ENCODE measurements at regions not wholly inside any gene's neighbourhood (a gene's known extent, or its start where the extent isn't known, plus 50 kb on each side); places are given as distances from the start of the nearest gene placed in this dataset.
"Not testable (repeated sequence)": the region's sequence is repeated elsewhere in the genome, so short reads cannot be mapped to it uniquely, and the experiment has no call there.

DNA sequence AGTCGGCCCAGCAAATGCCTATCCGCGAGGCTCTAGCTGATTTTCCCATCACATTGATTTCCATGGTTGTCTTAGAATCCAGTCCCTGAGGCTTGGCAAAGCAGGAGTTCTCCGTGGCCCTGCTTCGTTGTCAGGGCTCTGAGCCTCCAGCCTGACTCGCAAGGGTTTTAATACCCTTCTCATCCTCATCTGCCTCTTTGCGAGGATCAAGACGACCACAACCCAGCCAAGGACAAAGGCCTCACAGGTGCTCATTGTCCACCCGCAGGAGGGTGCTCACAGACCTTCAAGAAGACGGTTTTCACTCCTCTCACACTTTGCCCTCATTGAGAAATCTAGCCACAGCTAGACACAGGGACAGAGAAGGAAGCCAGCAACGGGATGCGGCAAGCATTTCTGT lies 610.8 kb downstream of the KCNJ18 start:
- H3K4me3 ChIP-seq (replicated peaks in 1 of 2; ENCODE audit: low read depth in 2 of 2, low read length in 2 of 2): no peak overlapping the region
- TF ChIP-seq, protein P1, sequence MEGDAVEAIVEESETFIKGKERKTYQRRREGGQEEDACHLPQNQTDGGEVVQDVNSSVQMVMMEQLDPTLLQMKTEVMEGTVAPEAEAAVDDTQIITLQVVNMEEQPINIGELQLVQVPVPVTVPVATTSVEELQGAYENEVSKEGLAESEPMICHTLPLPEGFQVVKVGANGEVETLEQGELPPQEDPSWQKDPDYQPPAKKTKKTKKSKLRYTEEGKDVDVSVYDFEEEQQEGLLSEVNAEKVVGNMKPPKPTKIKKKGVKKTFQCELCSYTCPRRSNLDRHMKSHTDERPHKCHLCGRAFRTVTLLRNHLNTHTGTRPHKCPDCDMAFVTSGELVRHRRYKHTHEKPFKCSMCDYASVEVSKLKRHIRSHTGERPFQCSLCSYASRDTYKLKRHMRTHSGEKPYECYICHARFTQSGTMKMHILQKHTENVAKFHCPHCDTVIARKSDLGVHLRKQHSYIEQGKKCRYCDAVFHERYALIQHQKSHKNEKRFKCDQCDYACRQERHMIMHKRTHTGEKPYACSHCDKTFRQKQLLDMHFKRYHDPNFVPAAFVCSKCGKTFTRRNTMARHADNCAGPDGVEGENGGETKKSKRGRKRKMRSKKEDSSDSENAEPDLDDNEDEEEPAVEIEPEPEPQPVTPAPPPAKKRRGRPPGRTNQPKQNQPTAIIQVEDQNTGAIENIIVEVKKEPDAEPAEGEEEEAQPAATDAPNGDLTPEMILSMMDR (IDR thresholded peaks at IDR 0.05; ENCODE audit: low read depth, low read length): no peak
- no peak for DNase-seq (ENCODE audit: low read depth in 2 of 2)

DNA sequence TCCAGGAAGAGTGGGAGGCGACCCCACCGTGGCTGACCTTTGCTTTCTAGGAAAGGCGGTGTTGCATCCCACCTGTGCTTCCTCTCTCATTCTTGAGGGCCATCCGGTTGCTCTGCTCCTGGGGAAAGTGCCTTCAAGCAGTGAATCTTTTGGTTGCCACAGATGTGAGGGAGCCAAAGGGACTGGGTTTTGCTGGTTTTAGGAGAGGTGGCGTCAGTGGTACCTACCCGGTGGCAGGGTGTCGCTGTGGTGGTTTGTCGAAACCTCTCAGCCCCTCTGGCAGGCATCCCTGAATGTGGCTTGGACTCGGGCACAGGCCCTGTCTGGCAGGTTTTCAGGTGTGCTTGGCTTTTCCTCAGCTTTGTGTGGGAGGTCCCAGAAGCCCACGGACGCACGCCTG lies 611.5 kb downstream of the KCNJ18 start:
- no peak overlapping the region for H3K4me3 ChIP-seq (replicated peaks in 1 of 2; ENCODE audit: low read depth in 2 of 2, low read length in 2 of 2)
- DNase-seq (ENCODE audit: low read depth in 2 of 2): no peak
- TF ChIP-seq, protein P1 (IDR thresholded peaks at IDR 0.05; ENCODE audit: low read depth, low read length): no peak

DNA sequence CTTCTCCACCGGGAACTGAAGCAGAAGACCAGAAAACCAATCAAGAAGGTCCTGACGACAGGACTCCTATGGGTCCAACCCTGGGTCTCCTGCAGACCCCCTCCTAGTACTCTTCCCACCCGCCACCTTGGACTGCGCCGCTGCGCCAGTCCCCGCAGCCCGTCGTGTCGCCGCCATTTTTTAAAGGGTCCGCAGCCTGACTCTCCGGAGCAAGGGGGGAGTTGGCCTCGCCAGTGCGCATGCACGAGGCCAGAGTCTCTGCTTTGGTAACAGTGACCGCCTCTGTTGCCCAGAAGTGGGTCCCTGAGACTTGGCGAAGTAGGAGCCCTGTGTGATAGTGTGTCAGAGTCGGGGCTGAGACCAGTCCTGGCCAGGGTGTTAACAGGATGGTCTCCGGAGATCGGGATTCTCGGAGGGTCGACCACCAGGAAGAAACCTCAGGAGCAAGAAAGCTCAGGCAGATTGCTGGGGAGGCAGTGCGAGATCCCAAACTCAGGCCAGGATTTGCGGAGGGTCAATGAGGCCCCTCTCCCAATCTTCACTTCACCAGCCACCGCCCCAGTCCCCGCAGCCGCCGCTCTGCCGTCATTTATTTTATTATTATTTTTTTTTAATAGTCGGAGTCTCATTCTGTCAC lies 612.5 kb downstream of the KCNJ18 start:
- no peak overlapping the region for H3K4me3 ChIP-seq (replicated peaks in 1 of 2; ENCODE audit: low read depth in 2 of 2, low read length in 2 of 2)
- no peak for DNase-seq (ENCODE audit: low read depth in 2 of 2)
- TF ChIP-seq, protein P1 (IDR thresholded peaks at IDR 0.05; ENCODE audit: low read depth, low read length): no peak

DNA sequence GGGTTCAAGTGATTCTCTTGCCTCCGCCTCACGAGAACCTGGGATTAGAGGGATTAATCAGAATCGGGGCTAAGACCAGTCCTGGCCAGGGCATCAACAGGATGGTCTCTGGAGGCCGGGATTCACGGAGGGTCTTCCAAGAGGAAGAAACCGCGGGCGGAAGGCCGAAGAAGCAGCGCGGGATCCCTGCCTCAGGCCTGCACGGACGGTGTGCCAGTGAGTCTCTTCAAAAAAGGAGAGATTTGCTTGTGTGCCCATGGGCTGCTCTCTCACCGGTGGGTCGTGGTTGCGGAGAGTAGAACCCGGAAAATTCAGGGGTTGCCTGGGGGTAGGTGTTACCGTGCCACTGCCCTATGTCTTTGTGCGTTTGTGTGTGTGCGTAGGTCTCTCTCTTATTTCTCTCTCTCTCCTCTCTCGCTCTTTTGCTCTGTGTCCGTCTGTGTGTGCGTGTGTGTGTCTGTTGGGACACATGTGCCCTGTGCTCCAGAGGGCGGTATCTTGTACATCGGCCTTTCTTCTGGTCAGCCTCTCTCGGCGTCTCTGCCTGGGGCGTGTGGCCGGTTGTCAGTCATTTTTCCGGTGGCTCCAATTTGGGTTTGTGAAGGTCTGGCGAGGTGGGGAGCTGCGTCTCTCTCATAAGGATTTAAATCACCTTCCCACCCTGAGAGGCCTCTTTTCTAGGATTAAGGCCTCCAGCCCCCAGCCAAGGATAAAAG lies 613.2 kb downstream of the KCNJ18 start:
- TF ChIP-seq, protein P1 (IDR thresholded peaks at IDR 0.05; ENCODE audit: low read depth, low read length): no peak
- H3K4me3 ChIP-seq (replicated peaks in 1 of 2; ENCODE audit: low read depth in 2 of 2, low read length in 2 of 2): no peak overlapping the region
- no peak for DNase-seq (ENCODE audit: low read depth in 2 of 2)

DNA sequence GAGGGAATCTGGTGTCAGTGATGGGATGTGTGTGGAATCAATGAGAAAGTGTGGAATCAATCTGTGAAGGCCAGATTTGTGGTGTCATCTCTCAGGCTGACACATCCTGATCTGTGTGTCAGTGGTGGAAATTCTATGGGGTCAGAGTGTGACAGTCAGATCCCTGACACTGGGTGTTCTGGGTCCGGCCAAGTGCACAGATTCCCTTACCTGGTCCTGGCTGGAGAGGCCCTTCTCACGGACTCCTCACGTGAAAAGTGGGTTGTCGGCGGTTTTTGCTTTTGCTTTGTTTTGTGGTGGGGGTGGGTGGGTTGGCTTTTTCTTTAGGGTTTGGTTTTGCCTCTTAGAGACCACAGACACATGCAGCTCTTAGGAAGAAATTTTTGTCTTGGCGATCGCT lies 618.0 kb downstream of the KCNJ18 start:
- H3K4me3 ChIP-seq (replicated peaks in 1 of 2; ENCODE audit: low read depth in 2 of 2, low read length in 2 of 2); DNase-seq (ENCODE audit: low read depth in 2 of 2): not testable (repeated sequence)

DNA sequence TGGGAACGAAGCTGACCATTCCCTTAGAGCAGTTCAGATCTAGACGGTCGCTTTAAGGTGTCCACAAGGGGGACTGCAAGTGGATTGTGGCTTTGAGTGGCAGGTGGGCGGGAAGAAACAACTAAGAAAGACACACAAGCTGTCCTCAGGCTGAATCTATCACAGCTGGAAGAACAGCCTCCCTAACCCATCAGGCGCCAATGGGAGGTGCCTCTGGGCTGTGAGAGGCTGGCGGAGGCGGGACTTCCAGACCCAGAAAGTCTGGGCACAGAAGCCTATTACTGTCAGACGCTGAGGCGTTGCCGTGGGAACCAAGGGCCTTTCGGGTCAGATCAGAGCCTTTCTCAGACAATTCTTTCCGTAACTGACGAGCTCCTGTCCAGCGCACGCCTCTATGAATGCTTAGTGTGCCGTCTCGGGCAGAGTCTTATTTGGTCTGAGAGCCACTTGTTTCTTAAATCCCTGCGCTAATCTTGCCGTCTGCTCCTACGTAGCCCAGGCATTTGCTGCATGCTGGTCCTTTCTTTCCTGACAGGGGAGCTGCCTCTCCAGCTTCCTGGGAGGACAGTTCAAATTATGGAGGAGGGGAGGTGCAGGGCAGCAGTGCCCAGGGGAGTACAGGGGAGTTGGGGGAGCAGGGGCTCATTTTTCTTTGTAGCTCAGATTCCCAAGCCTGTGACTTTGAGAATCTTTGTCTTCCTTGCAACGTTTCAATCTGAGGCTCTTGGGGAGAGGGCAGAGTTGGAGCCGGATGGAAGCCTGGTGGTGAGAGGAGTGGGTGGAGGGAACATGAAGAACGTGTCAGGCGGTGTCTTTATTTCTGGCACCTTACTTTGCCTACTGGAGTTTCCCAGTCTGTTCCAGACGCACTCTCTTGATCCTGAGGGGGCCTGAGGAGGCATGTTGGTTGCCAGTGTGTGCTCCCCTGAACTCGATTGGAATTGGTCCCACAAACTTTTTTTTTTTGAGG lies 618.7 kb downstream of the KCNJ18 start:
- H3K4me3 ChIP-seq (replicated peaks in 1 of 2; ENCODE audit: low read depth in 2 of 2, low read length in 2 of 2): no peak overlapping the region
- no peak for DNase-seq (ENCODE audit: low read depth in 2 of 2)
- TF ChIP-seq, protein P1 (IDR thresholded peaks at IDR 0.05; ENCODE audit: low read depth, low read length): no peak

DNA sequence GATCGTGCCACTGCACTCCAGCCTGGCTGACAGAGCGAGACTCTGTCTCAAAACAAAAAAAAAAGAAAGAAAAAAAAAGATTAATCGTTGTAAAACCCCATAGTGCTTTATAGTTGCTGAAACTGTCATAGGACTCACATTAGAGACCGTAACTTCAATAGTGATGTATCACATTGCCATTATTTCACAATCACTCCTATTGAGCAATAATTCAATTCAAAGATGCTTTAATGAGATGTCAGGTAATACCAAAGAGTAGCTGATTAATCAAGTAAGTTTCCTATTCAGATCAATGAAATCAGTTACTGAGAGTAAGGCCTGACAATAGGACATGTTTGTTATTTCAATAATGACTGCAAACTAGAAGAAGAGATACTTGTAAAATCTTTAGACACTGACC lies 628.7 kb downstream of the KCNJ18 start:
- not testable (repeated sequence) for H3K4me3 ChIP-seq (replicated peaks in 1 of 2; ENCODE audit: low read depth in 2 of 2, low read length in 2 of 2); DNase-seq (ENCODE audit: low read depth in 2 of 2)

DNA sequence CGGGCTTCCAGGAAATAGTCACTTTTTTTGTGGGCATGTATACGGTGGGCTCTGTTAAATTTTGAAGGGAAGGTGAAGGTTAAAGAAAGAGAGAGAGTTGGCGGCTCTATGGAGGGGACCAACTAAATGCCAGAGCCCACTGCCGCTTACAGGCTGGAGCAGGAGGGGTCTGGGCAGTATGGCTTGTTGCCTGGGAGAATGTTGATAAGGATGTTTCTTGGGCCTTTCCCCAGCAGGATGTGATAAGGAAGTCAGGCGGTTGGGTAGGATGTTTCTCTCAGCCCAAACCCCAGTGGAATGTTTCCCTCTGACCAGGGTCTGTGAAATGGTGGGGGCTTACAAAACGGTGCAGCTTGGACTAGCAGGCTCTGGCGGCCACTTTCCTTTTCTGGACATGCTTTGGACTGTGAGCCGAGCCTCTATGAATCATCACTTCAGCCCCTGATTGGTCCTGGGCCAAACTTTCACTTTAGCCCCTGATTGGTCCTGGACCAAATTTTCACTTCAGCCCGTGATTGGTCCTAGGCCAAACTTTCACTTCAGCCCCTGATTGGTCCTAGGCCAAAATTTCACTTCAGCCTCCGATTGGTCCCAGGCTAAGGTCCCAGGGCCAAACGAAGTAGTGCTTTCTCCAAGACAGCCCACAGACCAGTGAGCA lies 630.7 kb downstream of the KCNJ18 start:
- DNase-seq (ENCODE audit: low read depth in 2 of 2); H3K4me3 ChIP-seq (replicated peaks in 1 of 2; ENCODE audit: low read depth in 2 of 2, low read length in 2 of 2): not testable (repeated sequence)
